Natural killer cell (primary cell): ENCODE measurements at regions not wholly inside any gene's neighbourhood (a gene's known extent, or its start where the extent isn't known, plus 50 kb on each side); places are given as distances from the start of the nearest gene placed in this dataset.

Experiments
- ATAC-seq, 3 donors: fragments of 150-1000 bp in 2 of 3; fragments of 200-7000 bp in 1 of 3; cut with Tn5 transposase; 1 replicate in 1 of 3; 2 replicates in 2 of 3; pipeline ENCODE4 v1.10.0; 2021; ENCODE audit warnings: mild to moderate bottlenecking in 2 of 3, moderate library complexity in 2 of 3
- DNase-seq, 2 donors: peaks; one replicate each; pipeline versions ENCODE4 v3.0.0 to v3.0.0-alpha.2; 2013 to 2021; ENCODE audit warnings: mixed read lengths in 1 of 2
- H3K27ac ChIP-seq: one replicate; pipeline ENCODE4 v1.5.1; 2013; ENCODE audit warnings: mild to moderate bottlenecking, low read length
- H3K27me3 ChIP-seq: one replicate; pipeline ENCODE4 v1.6.1; 2013; ENCODE audit warnings: low read length; ENCODE audit not compliant: control insufficient read depth, insufficient read depth
- H3K36me3 ChIP-seq: one replicate; pipeline ENCODE4 v1.6.1; 2013; ENCODE audit warnings: low read length; ENCODE audit not compliant: control insufficient read depth, insufficient read depth
- H3K4me1 ChIP-seq: one replicate; pipeline ENCODE4 v1.6.1; 2013; ENCODE audit warnings: low read length; ENCODE audit not compliant: control insufficient read depth, insufficient read depth
- H3K4me3 ChIP-seq: one replicate; pipeline ENCODE4 v1.5.1; 2013; ENCODE audit warnings: low read length
- H3K9me3 ChIP-seq: one replicate; pipeline ENCODE4 v1.6.1; 2013; ENCODE audit warnings: low read length; ENCODE audit not compliant: control insufficient read depth, insufficient read depth
- H3K27ac Mint-ChIP-seq, 2 donors: one replicate each; pipeline ENCODE4 v1.8.0; 2022; ENCODE audit warnings: mild to moderate bottlenecking in 2 of 2, mixed read lengths in 2 of 2, moderate library complexity in 1 of 2
- H3K27me3 Mint-ChIP-seq, 2 donors: one replicate each; pipeline ENCODE4 v1.8.0; 2022; ENCODE audit warnings: low read depth in 2 of 2, mixed read lengths in 2 of 2
- H3K36me3 Mint-ChIP-seq: one replicate; pipeline ENCODE4 v1.8.0; 2022; ENCODE audit warnings: mixed read lengths
- H3K4me1 Mint-ChIP-seq, 2 donors: one replicate each; pipeline ENCODE4 v1.8.0; 2022; ENCODE audit warnings: mixed read lengths in 2 of 2
- H3K4me3 Mint-ChIP-seq: one replicate; pipeline ENCODE4 v1.8.0; 2022; ENCODE audit warnings: mild to moderate bottlenecking, moderate library complexity, mixed read lengths
- H3K9me3 Mint-ChIP-seq, 2 donors: one replicate each; pipeline ENCODE4 v1.8.0; 2022; ENCODE audit warnings: mixed read lengths in 2 of 2
- WGBS: methylation state at CpG from one replicate; pipeline ENCODE4 v1.1.7; 2013; ENCODE audit warnings: missing lambda C conversion rate; ENCODE audit not compliant: insufficient coverage; 5-methylcytosine and 5-hydroxymethylcytosine counted together
- intact Hi-C: fragments of 100-400 bp; cut with micrococcal nuclease; formaldehyde crosslinking; loops from one replicate; pipeline ENCODE4 v1.14.2; 2022
- TF ChIP-seq, protein P1 (sequence below): fragments of 200-600 bp; IDR thresholded peaks from one replicate; pipeline ENCODE4 v1.8.0; 2022; ENCODE audit warnings: antibody characterized with exemption

DNA sequence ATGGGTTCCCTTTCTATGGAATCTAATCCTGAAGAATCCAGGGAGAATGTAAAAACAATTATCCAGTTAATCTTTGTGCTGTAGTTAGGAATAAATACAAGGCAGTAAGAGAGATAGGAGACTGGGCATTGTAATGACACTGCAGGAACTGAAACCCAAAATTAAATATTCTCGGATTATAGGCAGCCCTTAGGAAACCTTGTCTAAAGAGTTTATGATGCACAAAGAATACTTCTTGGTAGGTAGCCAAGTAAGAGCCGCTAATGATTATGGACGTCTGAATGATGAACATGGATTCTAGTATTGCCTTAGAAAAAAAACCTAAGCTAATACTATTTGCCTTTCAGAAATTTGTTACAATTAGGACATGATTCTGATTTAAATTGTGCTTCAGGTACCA, 165.4 kb upstream of the LRIG3 start:
- Histone ChIP-seq H3K27ac (no peak overlapping the region), H3K27me3 (no peaks in the 10 kb centered on the region), H3K9me3 (no peaks in the 10 kb centered on the region), H3K4me3 (no peak overlapping the region), H3K36me3 (no peaks in the 10 kb centered on the region), H3K4me1 (no peaks in the 10 kb centered on the region)
- H3K27ac Mint-ChIP-seq: no peak overlapping the region
- TF ChIP-seq, protein P1, sequence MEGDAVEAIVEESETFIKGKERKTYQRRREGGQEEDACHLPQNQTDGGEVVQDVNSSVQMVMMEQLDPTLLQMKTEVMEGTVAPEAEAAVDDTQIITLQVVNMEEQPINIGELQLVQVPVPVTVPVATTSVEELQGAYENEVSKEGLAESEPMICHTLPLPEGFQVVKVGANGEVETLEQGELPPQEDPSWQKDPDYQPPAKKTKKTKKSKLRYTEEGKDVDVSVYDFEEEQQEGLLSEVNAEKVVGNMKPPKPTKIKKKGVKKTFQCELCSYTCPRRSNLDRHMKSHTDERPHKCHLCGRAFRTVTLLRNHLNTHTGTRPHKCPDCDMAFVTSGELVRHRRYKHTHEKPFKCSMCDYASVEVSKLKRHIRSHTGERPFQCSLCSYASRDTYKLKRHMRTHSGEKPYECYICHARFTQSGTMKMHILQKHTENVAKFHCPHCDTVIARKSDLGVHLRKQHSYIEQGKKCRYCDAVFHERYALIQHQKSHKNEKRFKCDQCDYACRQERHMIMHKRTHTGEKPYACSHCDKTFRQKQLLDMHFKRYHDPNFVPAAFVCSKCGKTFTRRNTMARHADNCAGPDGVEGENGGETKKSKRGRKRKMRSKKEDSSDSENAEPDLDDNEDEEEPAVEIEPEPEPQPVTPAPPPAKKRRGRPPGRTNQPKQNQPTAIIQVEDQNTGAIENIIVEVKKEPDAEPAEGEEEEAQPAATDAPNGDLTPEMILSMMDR: no peak
- H3K4me3 Mint-ChIP-seq: no peak overlapping the region
- no peak for DNase-seq
- 100% methylated on average over 1 of the region's 3 CpGs for WGBS
- H3K9me3 Mint-ChIP-seq: peaks cover 3 to 6% of the 10 kb centered on the region in 2 donors
- intact Hi-C loops: no loop called here
- no peak for ATAC-seq
- no peaks in the 10 kb centered on the region for H3K27me3 Mint-ChIP-seq
- no peaks in the 10 kb centered on the region for H3K36me3 Mint-ChIP-seq
- H3K4me1 Mint-ChIP-seq: no peaks in the 10 kb centered on the region

DNA sequence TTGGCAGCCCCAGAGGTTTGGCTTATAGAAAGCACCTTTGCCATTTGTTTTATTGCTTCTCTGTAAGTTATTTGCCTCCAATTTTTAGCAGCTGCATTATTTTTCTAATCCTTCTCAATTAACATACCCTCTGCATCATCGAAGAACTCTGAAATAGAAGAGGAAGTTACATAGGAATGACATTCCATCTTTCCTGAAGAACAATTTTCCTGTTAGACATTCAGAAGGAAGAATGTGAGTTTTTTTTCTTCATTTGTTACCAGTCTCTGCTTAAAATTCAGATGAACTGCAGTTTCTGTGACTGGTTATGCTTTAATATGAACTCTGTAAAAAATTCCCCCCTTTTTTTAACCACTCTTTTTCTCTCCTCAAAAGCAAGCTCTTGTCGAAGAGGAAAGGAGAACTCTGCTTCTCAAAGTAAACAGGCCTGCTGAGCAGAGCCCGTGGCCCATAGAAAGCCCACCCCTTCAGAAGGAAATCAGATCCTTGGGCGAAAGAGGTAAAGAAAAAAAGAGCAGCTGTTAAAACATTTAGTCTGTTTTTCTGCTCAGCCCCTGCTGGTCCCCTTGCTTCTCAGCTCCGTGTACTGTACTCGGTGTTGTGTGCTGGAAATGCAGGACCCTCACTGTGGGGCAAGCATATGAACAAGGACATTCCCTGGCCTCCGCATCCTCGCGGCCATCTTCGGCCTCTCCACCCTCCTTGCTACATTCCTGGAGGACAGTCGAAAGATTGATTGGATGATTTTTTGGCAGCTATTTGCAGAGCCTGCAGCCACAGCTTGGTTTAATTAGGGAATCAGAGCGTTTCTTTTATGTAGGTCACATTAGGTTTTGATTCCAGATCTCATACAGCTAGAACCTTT, 164.4 kb upstream of the LRIG3 start:
- no peaks in the 10 kb centered on the region for H3K36me3 Mint-ChIP-seq
- H3K9me3 Mint-ChIP-seq: peaks cover 3 to 6% of the 10 kb centered on the region in 2 donors
- ATAC-seq (no peak), DNase-seq (no peak)
- WGBS: 81% methylated on average over 11 of the region's 12 CpGs
- no peak overlapping the region for H3K4me3 ChIP-seq
- H3K4me3 Mint-ChIP-seq: no peak overlapping the region
- no peak overlapping the region for H3K27ac ChIP-seq
- TF ChIP-seq, protein P1: no peak
- H3K27me3 ChIP-seq: no peaks in the 10 kb centered on the region
- intact Hi-C loops: no loop called here
- no peak overlapping the region for H3K27ac Mint-ChIP-seq
- H3K27me3 Mint-ChIP-seq: no peaks in the 10 kb centered on the region
- H3K4me1 Mint-ChIP-seq: no peaks in the 10 kb centered on the region
- H3K9me3 ChIP-seq: no peaks in the 10 kb centered on the region
- no peaks in the 10 kb centered on the region for H3K4me1 ChIP-seq
- H3K36me3 ChIP-seq: no peaks in the 10 kb centered on the region

DNA sequence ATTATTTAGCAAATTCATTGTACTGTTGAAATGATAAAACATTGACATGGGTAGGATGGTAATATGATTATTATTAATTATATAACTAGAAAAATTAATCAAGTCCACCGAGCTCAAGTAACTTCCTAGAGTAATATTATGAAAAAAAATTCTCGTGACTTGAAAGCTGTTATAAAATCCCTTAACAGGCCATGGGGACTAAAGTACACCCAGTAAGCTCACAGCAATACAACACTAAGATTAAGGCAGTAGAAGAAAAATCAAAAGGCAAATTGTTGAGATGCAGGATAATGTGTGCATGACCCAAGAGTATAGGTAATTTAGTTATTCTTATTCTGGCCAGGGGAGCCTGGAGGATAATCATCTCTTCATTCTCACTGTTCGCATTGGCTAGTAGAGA, 162.6 kb upstream of the LRIG3 start:
- H3K4me3 Mint-ChIP-seq: no peak overlapping the region
- ATAC-seq: no peak
- Histone ChIP-seq H3K27ac (no peak overlapping the region), H3K4me3 (no peak overlapping the region), H3K4me1 (no peaks in the 10 kb centered on the region), H3K36me3 (no peaks in the 10 kb centered on the region), H3K9me3 (no peaks in the 10 kb centered on the region), H3K27me3 (no peaks in the 10 kb centered on the region)
- H3K27me3 Mint-ChIP-seq: no peaks in the 10 kb centered on the region
- no CpG with 5 or more reads among the region's 3 CpGs for WGBS
- H3K9me3 Mint-ChIP-seq: peaks cover 3 to 8% of the 10 kb centered on the region in 2 donors
- H3K27ac Mint-ChIP-seq: no peak overlapping the region
- no peaks in the 10 kb centered on the region for H3K36me3 Mint-ChIP-seq
- TF ChIP-seq, protein P1: no peak
- H3K4me1 Mint-ChIP-seq: no peaks in the 10 kb centered on the region
- intact Hi-C loops: no loop called here
- no peak for DNase-seq

DNA sequence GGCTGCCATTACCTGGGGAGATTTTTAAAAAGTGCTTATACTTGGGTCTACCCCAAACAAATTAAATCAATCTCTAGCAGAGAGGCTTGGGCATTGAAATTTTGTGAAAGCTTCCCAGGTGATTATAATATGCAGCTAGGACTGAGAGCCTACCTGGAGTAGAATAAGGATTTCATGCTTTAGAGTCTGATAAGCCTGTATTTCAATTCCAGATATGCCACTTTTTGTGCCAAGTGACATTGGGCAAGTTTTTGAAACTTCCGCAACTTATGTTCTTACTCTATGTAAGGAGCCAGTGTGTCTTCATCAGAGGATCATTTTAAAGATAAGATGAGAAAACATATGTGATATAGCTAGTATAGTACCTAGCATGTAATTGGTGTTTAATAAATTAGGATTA, 159.8 kb upstream of the LRIG3 start:
- Histone ChIP-seq H3K4me1 (no peaks in the 10 kb centered on the region), H3K27ac (no peak overlapping the region), H3K4me3 (no peak overlapping the region), H3K27me3 (no peaks in the 10 kb centered on the region), H3K36me3 (no peaks in the 10 kb centered on the region), H3K9me3 (no peaks in the 10 kb centered on the region)
- TF ChIP-seq, protein P1: no peak
- DNase-seq (no peak), ATAC-seq (no peak)
- intact Hi-C loops: no loop called here
- no peak overlapping the region for H3K27ac Mint-ChIP-seq
- H3K4me1 Mint-ChIP-seq: no peaks in the 10 kb centered on the region
- no peaks in the 10 kb centered on the region for H3K36me3 Mint-ChIP-seq
- 100% methylated on average over 1 of the region's 1 CpG for WGBS
- H3K27me3 Mint-ChIP-seq: no peaks in the 10 kb centered on the region
- peaks cover 3 to 8% of the 10 kb centered on the region in 2 donors for H3K9me3 Mint-ChIP-seq
- no peak overlapping the region for H3K4me3 Mint-ChIP-seq
